Subcutaneous abdominal adipose tissue (tissue), 5 donors: ENCODE measurements at regions not wholly inside any gene's neighbourhood (a gene's known extent, or its start where the extent isn't known, plus 50 kb on each side); places are given as distances from the start of the nearest gene placed in this dataset.
"Not testable (repeated sequence)": the region's sequence is repeated elsewhere in the genome, so short reads cannot be mapped to it uniquely, and the experiment has no call there.

ENCODE experiments used
- H3K27ac ChIP-seq: one replicate; pipeline ENCODE4 v1.7.0; 2013; ENCODE audit warnings: low read depth, mild to moderate bottlenecking, inconsistent platforms, low read length, moderate library complexity
- H3K27me3 ChIP-seq, 5 donors: one replicate each; pipeline ENCODE4 v1.7.0; 2013; ENCODE audit warnings: low read length in 5 of 5, inconsistent platforms in 1 of 5; ENCODE audit not compliant: control insufficient read depth in 5 of 5, insufficient read depth in 4 of 5
- H3K36me3 ChIP-seq, 5 donors: one replicate each; pipeline ENCODE4 v1.7.0; 2013; ENCODE audit warnings: low read length in 5 of 5; ENCODE audit not compliant: control insufficient read depth in 5 of 5, insufficient read depth in 5 of 5
- H3K4me1 ChIP-seq, 5 donors: one replicate each; pipeline ENCODE4 v1.7.0; 2013; ENCODE audit warnings: low read length in 5 of 5, mild to moderate bottlenecking in 3 of 5, moderate library complexity in 1 of 5; ENCODE audit not compliant: control insufficient read depth in 5 of 5, insufficient read depth in 5 of 5
- H3K4me3 ChIP-seq, 5 donors: one replicate each; pipeline ENCODE4 v1.7.0; 2013; ENCODE audit warnings: low read length in 5 of 5, low read depth in 1 of 5
- H3K9ac ChIP-seq, 5 donors: one replicate each; pipeline ENCODE4 v1.7.0; 2013; ENCODE audit warnings: low read length in 5 of 5, mild to moderate bottlenecking in 4 of 5, moderate library complexity in 3 of 5
- H3K9me3 ChIP-seq, 5 donors: one replicate each; pipeline ENCODE4 v1.7.0; 2013; ENCODE audit warnings: low read length in 5 of 5; ENCODE audit not compliant: control insufficient read depth in 5 of 5
- donor health status: healthy.
- donor health status: healthy.
- donor health status: healthy.
- donor health status: healthy.
- donor health status: healthy.

DNA sequence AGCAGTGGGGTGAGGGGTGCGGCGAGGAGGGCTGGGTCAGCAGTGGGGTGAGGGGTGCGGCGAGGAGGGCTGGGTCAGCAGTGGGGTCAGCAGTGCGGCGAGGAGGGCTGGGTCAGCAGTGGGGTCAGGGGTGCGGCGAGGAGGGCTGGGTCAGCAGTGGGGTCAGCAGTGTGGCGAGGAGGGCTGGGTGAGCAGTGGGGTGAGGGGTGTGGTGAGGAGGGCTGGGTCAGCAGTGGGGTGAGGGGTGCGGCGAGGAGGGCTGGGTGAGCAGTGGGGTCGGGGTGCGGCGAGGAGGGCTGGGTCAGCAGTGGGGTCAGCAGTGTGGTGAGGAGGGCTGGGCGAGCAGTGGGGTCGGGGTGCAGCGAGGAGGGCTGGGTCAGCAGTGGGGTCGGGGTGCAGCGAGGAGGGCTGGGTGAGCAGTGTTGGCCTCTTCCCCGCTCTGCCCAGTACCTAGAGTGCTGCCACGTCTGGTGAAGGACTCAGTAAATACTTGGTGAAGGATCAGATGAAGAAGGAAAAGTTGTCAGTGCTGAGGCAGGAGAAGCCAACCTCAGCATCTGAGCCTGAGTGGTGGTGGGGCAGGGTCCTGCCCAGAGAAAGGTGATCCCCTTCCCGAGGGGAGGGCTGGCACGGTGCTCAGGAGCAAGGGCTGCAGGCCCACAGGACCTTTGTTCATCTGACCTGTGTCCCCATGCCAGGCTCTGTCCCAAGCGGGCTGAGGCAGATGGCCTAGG is 93.9 kb downstream of the METRNL start:
- not testable (repeated sequence) for H3K9ac ChIP-seq, H3K9me3 ChIP-seq, H3K27me3 ChIP-seq, H3K27ac ChIP-seq, H3K36me3 ChIP-seq, H3K4me3 ChIP-seq
- peaks cover 3 to 13% (median 12%) of the 10 kb centered on the region in 5 donors for H3K4me1 ChIP-seq

DNA sequence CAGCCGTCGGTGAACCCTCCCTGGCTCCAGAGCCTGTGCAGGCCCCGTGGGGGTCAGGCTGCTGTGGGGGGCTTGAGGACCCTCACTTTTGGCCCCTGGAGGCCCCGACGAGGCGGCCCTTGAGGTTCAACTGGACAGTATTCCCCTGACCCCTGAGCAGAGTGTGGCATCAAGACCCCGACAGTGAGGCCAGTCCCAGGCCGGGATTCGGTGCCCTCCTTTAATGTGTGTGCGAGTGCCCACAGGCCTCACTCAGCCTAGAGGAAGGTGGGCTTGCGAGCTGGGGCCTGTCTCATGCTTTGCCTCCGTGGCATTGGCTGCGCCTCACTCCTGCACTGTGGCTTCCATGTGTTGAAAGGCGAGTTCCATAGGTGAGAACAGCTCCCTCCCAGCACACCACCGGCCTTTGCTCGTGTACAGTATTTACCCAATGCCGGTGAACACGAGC is 94.5 kb downstream of the METRNL start:
- Histone ChIP-seq H3K9ac (no peak overlapping the region), H3K4me1 (peaks cover 3 to 18% (median 12%) of the 10 kb centered on the region in 5 donors), H3K36me3 (no peaks in the 10 kb centered on the region), H3K9me3 (no peaks in the 10 kb centered on the region), H3K27me3 (no peaks in the 10 kb centered on the region), H3K4me3 (no peak overlapping the region), H3K27ac (no peak overlapping the region)

DNA sequence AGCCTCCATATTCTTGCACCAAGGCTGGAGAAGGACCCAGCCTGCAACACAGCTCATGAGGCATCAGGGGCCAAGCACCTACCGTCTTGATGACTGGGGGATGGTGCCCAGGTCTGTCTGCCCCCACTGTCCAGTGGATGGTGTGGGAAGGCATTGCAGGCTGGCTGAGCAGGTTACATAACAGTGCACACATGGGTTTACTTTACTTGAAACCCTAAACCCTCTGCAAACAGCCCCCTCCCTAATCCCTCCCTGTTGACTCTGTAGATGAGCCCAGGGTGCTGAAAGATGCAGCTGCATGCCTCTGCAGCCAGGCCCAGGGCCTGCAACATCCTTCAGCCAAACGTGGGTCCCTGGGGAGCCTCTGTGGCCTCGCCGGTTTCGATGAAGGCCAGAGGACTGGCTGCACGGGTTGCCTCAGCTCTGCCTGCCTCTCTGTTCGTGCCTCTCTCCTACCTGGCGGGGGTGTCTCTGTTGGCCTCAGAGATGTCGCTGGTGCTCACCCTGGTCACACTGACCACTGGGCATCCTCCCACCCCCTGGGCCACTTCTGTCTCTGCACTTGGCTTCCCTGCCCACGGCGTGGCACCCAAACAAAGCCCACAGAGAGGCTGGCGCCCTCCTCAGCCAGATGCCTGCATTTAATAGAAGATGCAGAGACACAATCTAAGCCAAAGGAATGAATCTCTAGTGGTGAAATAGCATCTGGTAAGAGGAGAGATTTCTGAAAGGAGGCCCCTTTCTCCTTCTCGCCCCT is 95.1 kb downstream of the METRNL start:
- Histone ChIP-seq H3K4me3 (no peak overlapping the region), H3K4me1 (peaks cover 3 to 20% (median 12%) of the 10 kb centered on the region in 5 donors), H3K9me3 (no peaks in the 10 kb centered on the region), H3K27me3 (no peaks in the 10 kb centered on the region), H3K27ac (no peak overlapping the region), H3K36me3 (no peaks in the 10 kb centered on the region), H3K9ac (no peak overlapping the region)

DNA sequence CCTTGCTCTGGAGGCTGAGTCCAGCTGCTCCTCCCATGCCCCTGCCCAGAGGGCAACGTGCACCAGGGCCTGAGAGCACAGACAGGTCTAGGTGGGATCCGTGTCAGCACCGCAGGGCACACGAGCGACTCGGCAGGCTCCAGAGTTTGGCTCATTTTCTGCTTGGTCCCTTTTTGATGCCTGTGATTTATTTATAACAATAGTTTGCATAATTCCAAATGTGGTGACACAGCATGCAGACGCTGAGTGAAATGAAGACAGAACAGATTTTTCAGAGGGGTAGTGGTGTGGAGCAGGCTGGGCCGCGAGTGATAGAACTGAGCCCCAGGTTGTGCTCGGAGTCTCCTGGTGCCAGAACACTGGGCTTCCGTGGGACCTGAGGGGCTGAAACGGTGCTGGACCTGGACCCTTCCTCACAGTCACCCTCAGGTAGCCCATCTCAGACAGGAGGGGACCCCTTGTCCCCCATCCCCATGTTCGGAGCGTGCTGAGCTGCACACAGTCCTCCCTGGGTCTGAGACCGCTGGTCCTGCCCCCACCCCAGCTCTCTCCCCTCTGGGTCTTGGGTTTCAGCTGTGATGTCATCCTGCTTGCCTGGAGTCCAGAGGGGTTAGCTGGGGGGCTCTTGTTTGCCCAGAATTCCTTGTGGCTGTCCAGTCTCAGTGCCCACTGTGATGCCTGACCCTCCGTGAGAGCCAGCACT is 95.9 kb downstream of the METRNL start:
- H3K9ac ChIP-seq: no peak overlapping the region
- no peaks in the 10 kb centered on the region for H3K9me3 ChIP-seq

DNA sequence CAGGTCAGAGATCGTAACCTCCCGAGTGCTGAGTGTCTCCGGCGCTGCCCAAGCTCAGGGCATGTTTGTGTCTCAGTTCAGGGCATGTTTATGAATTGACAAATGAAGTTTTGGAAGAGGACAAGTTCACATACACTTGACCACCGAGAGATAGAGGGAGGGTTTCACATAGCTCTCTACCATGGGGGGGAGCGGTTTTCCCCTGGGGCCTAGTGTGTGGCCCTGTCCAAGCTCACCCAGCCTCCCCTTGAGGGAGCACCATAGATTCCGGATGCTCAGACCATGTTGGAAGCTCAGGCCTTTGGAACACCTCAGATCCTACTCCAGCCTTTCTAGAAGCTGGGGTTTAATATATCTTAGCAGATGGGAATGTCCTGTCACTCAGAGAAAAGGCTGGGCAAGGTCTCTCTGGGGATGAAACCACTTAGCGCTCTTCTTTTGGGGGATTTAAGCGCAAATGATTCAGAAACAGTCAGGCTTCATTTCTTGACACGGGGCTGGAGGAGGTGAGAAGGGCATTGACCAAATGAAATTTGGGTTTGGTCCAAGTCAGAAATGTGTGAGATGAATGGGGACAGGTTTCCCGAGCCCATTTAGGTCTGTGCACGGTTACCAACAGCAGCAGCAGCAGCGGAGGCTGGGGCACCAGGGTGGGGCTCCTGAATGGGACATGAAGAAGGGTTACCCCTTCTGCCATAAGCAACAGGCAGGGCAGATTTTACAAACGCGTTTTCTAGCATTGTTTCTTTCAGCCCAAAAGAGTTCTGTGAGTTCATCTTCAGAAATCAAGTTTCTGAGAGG is 96.6 kb downstream of the METRNL start:
- peaks cover 3 to 24% (median 12%) of the 10 kb centered on the region in 5 donors for H3K4me1 ChIP-seq
- no peaks in the 10 kb centered on the region for H3K9me3 ChIP-seq
- H3K4me3 ChIP-seq: no peak overlapping the region
- H3K9ac ChIP-seq: no peak overlapping the region
- H3K27me3 ChIP-seq: no peaks in the 10 kb centered on the region
- no peak overlapping the region for H3K27ac ChIP-seq
- no peaks in the 10 kb centered on the region for H3K36me3 ChIP-seq

More for the DNA sequence above, 95.9 kb downstream of the METRNL start:
- H3K4me1 ChIP-seq: peaks cover 3 to 24% (median 12%) of the 10 kb centered on the region in 5 donors
- no peak overlapping the region for H3K27ac ChIP-seq
- H3K27me3 ChIP-seq: no peaks in the 10 kb centered on the region
- no peak overlapping the region for H3K4me3 ChIP-seq
- H3K36me3 ChIP-seq: no peaks in the 10 kb centered on the region

DNA sequence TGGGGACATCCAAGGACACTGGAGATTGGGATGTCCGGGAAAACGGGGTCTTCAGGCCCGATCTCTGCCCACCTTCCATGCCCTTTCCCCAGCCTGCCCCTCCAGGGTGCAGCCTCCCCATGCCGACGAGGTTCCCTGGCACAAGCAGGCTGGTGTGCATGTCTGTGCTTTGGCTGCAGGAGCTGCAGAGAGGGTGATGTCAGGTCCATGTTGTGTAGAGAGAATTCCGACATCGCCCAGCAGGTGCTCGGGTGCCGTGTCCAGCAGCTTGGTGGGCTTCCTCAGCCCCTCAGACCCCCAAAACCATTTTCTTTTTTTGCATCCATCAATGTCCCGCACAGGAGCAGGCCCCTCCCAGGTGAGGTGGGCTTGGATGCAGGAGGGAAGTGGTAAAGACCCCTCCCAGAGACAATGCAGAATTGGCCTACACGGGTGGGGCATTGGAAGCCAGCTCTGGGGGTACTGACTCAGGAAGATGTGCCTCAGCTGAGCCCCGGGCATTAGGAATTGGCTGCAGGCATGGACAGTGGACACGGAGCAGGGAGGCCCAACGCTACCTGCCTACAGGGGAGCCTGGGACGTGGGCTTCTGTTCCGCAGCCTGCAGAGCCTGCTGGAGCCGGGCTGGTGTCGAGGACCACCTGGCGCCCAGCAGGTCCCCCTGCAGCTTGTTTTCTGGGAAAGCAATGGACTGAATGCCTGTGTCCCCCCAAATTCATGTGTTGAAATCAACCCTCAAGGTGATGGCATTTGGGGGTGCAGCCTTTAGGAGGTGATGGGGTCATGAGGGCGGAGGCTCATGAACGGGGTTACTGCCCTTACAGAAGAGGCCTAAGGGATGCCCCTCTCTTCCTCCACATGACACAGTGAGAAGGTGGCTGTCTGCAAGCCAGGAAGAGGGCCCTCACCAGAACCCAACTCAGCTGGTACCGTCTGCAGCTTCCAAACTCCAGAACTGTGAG is 97.5 kb downstream of the METRNL start:
- no peak overlapping the region for H3K27ac ChIP-seq
- no peaks in the 10 kb centered on the region for H3K36me3 ChIP-seq
- no peaks in the 10 kb centered on the region for H3K9me3 ChIP-seq
- H3K27me3 ChIP-seq: no peaks in the 10 kb centered on the region
- H3K9ac ChIP-seq: no peak overlapping the region
- H3K4me3 ChIP-seq: no peak overlapping the region
- peaks cover 3 to 24% (median 12%) of the 10 kb centered on the region in 5 donors for H3K4me1 ChIP-seq

DNA sequence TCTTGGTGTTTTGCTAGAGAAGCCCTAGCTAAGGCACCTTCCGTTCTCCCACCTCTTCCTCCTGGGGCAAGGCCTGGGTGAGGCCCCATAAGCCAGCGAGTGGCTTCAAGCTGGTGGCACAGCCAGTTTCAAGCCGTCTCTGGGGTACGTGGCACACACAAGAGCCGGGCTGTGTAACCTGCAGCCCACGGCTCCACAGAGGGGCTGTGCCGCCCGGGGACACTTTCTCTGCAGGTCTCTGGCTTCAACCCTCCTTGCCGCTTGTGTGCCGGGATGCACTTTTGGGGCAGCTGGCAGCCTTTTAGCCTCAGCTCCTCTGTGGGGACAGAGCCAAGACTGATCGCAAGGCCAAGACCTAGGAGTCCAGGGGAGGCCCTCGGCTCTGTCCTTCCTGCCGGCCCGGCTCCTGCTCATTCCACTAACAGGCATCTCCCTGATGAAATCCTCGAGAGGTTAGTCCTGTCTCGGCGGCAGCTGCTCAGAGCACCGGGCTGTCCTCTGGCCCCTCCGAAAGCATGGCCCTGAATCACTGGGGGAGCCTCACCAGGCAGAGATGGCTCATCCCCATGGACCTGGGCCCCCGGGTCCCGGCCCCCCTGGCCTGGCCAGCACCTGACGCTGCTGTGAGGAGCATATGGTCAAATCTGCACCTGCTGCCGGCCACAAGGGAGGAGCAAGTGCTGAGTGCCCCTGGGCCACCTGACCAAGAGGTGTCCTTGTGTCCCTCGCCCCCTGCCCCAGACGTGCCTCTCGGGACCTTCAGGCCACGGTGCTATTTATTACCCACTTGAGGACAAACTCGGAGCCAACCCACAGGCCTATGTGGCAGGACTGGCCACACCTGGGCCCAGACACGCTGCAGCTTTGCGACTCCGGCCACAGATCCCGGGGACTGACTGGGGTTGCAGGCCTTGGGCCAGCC is 98.5 kb downstream of the METRNL start:
- Histone ChIP-seq H3K27me3 (no peaks in the 10 kb centered on the region), H3K4me3 (no peak overlapping the region), H3K4me1 (peaks cover 3 to 33% (median 22%) of the 10 kb centered on the region in 5 donors), H3K9ac (no peak overlapping the region), H3K9me3 (no peaks in the 10 kb centered on the region), H3K27ac (no peak overlapping the region), H3K36me3 (no peaks in the 10 kb centered on the region)

DNA sequence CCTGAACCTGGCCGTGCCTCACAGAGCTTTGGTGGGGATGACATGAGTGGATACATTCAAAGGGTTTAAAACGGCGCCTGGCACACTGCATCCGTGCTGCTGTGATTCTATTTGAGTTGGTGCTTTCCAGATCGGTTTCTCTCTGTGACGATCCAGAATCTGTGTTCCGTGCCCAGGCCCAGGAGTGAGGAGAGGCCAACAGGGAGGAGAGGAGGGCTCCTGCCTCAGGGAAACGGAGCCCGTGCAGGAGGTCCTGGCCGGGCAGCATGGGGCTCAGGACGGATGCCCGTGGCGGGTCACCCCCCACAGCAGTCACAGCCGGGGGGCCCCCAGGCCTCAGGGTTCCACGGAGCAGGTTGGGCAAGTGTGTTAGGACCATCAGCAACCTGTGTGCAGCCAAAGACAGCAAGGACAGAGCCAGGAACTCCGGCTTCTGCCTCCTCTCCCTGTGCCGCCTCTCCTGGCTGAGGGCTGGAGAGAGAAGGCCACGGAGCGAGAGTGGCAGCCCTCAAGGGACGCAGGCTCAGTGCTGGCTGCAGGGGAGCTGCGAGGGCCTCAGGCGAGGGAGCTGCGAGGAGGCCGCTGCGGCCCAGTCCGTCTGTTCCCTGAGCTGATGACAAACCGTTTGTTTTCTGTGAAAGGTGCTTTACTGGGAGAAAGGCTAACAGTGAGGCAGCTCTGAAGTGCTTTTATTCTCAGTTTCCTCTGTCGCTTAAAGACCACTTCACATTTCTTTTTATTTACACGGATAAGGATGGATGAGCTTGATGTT is 99.3 kb downstream of the METRNL start:
- no peak overlapping the region for H3K27ac ChIP-seq
- H3K36me3 ChIP-seq: no peaks in the 10 kb centered on the region

More for the DNA sequence above, 99.3 kb downstream of the METRNL start:
- H3K27me3 ChIP-seq: no peaks in the 10 kb centered on the region
- no peaks in the 10 kb centered on the region for H3K9me3 ChIP-seq
- H3K9ac ChIP-seq: no peak overlapping the region
- peaks cover 3 to 40% (median 30%) of the 10 kb centered on the region in 5 donors for H3K4me1 ChIP-seq
- no peak overlapping the region for H3K4me3 ChIP-seq
